ENCODE measurements at regions not wholly inside any gene's neighbourhood (a gene's known extent, or its start where the extent isn't known, plus 50 kb on each side); places are given as distances from the start of the nearest gene placed in this dataset.

GRCh38 chr3:164741869-164742268 is 336.4 kb downstream of the SI start:
- DNase-seq (ENCODE audit: extremely low read depth in 1 of 4, low spot score in 3 of 4) (no peak), FAIRE-seq (no peak), ATAC-seq (no peak)
- Histone ChIP-seq H2AFZ (ENCODE audit: low read depth, low read length) (no peak overlapping the region), H3K36me3 (ENCODE audit: control insufficient read depth, insufficient read depth, low read length) (no peaks in the 10 kb centered on the region), H3K4me3 (no peak overlapping the region), H3K27ac (ENCODE audit: extremely low read depth, low read depth, low read length) (no peak overlapping the region), H3K4me1 (replicated peaks in 1 of 2; ENCODE audit: control insufficient read depth in 2 of 2, insufficient read depth in 2 of 2, low read length in 2 of 2) (no peaks in the 10 kb centered on the region), H3K27me3 (ENCODE audit: control insufficient read depth in 2 of 2, insufficient read depth in 2 of 2, low read length in 2 of 2) (no peaks in the 10 kb centered on the region), H3K9me3 (replicated peaks; ENCODE audit: control insufficient read depth, insufficient read depth, low read depth, low read length) (no peaks in the 10 kb centered on the region; the same call in 1 of the 2 replicates), H4K20me1 (replicated peaks; ENCODE audit: control insufficient read depth, insufficient read depth, low read length) (no peaks in the 10 kb centered on the region), H3K9me1 (ENCODE audit: control insufficient read depth, insufficient read depth, low read length) (no peaks in the 10 kb centered on the region), H3K79me2 (ENCODE audit: control insufficient read depth, insufficient read depth, low read length) (no peaks in the 10 kb centered on the region), H3K9ac (ENCODE audit: insufficient read depth in 1 of 2, low read depth in 2 of 2, low read length in 2 of 2) (no peak overlapping the region), H3K4me2 (ENCODE audit: insufficient read depth, low read length) (no peak overlapping the region)
- in situ Hi-C loops (cut with MboI) = no loop called here
- 0% methylated on average over 5 of the region's 6 CpGs for whole genome bisulfite sequencing (ENCODE audit: insufficient coverage, low coverage, missing lambda C conversion rate)
- BruUV-seq (replicated peaks) = no TSS peak
- intact Hi-C loops (cut with micrococcal nuclease) = no loop called here
- CTCF ChIA-PET (ENCODE audit: low intra/inter-chr PET ratio) = no interaction called here
- POLR2A ChIA-PET = no interaction called here
- TF ChIP-seq ZMIZ1 (IDR thresholded peaks at IDR 0.05; ENCODE audit: low read depth in 2 of 2, low read length in 2 of 2) (no peak), CEBPZ (IDR thresholded peaks at IDR 0.05; ENCODE audit: borderline replicate concordance, low read depth, low read length) (no peak), CHD1 (IDR thresholded peaks at IDR 0.05; ENCODE audit: low read length) (no peak), MAZ (CRISPR knock-in tag; conservative IDR thresholded peaks at IDR 0.05 in 1 of 2, IDR thresholded peaks at IDR 0.05 in 1 of 2) (no peak), SOX6 (IDR thresholded peaks at IDR 0.05) (no peak), LCOR (CRISPR knock-in tag; IDR thresholded peaks at IDR 0.05) (no peak), PPARD (CRISPR knock-in tag; IDR thresholded peaks at IDR 0.05) (no peak), ZFX (CRISPR knock-in tag; IDR thresholded peaks at IDR 0.05) (no peak), KDM4B (IDR thresholded peaks at IDR 0.05; ENCODE audit: borderline replicate concordance in 2 of 2, low read depth in 1 of 2) (no peak), ZNF445 (CRISPR knock-in tag; IDR thresholded peaks at IDR 0.05; ENCODE audit: low read depth) (no peak), ELK3 (CRISPR knock-in tag; IDR thresholded peaks at IDR 0.05) (no peak), MXD1 (CRISPR knock-in tag; IDR thresholded peaks at IDR 0.05; ENCODE audit: borderline replicate concordance, poor library complexity, severe bottlenecking) (no peak), CAMTA2 (CRISPR knock-in tag; conservative IDR thresholded peaks at IDR 0.05) (no peak), NR1H2 (CRISPR knock-in tag; IDR thresholded peaks at IDR 0.05) (no peak), BRD9 (IDR thresholded peaks at IDR 0.05; ENCODE audit: low read depth, partially characterized antibody) (no peak)
